ENCODE measurements at regions not wholly inside any gene's neighbourhood (a gene's known extent, or its start where the extent isn't known, plus 50 kb on each side); places are given as distances from the start of the nearest gene placed in this dataset.
"Not testable (repeated sequence)": the region's sequence is repeated elsewhere in the genome, so short reads cannot be mapped to it uniquely, and the experiment has no call there.

GRCh38 chr6:118367314-118367713 lies 180.8 kb upstream of the PLN start:
- DNase-seq (no peak), ATAC-seq (no peak)
- intact Hi-C loops (cut with DNase I) = no loop called here

- intact Hi-C loops (cut with DNase I) = loop anchor here in 1 of 2 donors (5.0 kb wide), 3 partner anchors 63 to 137 kb away; no protein-coding TSS in a partner anchor
- ATAC-seq = peak; percentile 45 to 84
- no peak for DNase-seq
Measured at GRCh38 chr6:118370722-118371121, 177.4 kb upstream of the PLN start.

- intact Hi-C loops (cut with DNase I) = loop anchor here in 1 of 2 donors (5.0 kb wide), 3 partner anchors 65 to 135 kb away; no protein-coding TSS in a partner anchor
- ATAC-seq (peak in 1 of 2 donors; percentile 37), DNase-seq (no peak)
Measured at GRCh38 chr6:118371955-118372354, 176.1 kb upstream of the PLN start.

GRCh38 chr6:118372413-118372812 lies 175.7 kb upstream of the PLN start:
- intact Hi-C loops (cut with DNase I) = loop anchor here in 1 of 2 donors (5.0 kb wide), 3 partner anchors 65 to 135 kb away; no protein-coding TSS in a partner anchor
- peak; percentile 61 for DNase-seq

GRCh38 chr6:118377711-118378414 lies 170.2 kb upstream of the PLN start:
- ATAC-seq (peak; percentile 82 to 96), DNase-seq (peak; percentile 55)
- intact Hi-C loops (cut with DNase I) = no loop called here

More at GRCh38 chr6:118372413-118372812, 175.7 kb upstream of the PLN start:
- peak; percentile 91 to 92 for ATAC-seq

GRCh38 chr6:118380620-118381019 lies 167.5 kb upstream of the PLN start:
- ATAC-seq; DNase-seq; intact Hi-C loops (cut with DNase I): not testable (repeated sequence)

GRCh38 chr6:118382126-118382525 lies 166.0 kb upstream of the PLN start:
- intact Hi-C loops (cut with DNase I) = no loop called here
- no peak for ATAC-seq
- DNase-seq = no peak

- DNase-seq = no peak
- intact Hi-C loops (cut with DNase I) = no loop called here
Measured at GRCh38 chr6:118383924-118384323, 164.2 kb upstream of the PLN start.

GRCh38 chr6:118386975-118387374 lies 161.1 kb upstream of the PLN start:
- ATAC-seq = no peak
- DNase-seq = no peak
- intact Hi-C loops (cut with DNase I) = no loop called here

More at GRCh38 chr6:118383924-118384323, 164.2 kb upstream of the PLN start:
- no peak for ATAC-seq

- intact Hi-C loops (cut with DNase I) = no loop called here
- DNase-seq (no peak), ATAC-seq (no peak)
Measured at GRCh38 chr6:118387921-118388701, 160.0 kb upstream of the PLN start.

GRCh38 chr6:118391086-118391485 lies 157.0 kb upstream of the PLN start:
- intact Hi-C loops (cut with DNase I) = no loop called here
- DNase-seq (no peak), ATAC-seq (no peak)

GRCh38 chr6:118394106-118394505 lies 154.0 kb upstream of the PLN start:
- no peak for ATAC-seq
- intact Hi-C loops (cut with DNase I) = no loop called here
- DNase-seq = no peak

GRCh38 chr6:118396969-118397368 lies 151.1 kb upstream of the PLN start:
- ATAC-seq (no peak), DNase-seq (no peak)
- intact Hi-C loops (cut with DNase I) = no loop called here

GRCh38 chr6:118397671-118398465 lies 150.2 kb upstream of the PLN start:
- no peak for DNase-seq
- intact Hi-C loops (cut with DNase I) = no loop called here
- peak in 1 of 2 donors; percentile 67 for ATAC-seq

GRCh38 chr6:118400098-118400497 lies 148.0 kb upstream of the PLN start:
- intact Hi-C loops (cut with DNase I) = no loop called here
- ATAC-seq (no peak), DNase-seq (no peak)

GRCh38 chr6:118400582-118400981 lies 147.5 kb upstream of the PLN start:
- intact Hi-C loops (cut with DNase I) = no loop called here
- ATAC-seq (no peak), DNase-seq (no peak)

GRCh38 chr6:118401325-118401975 lies 146.6 kb upstream of the PLN start:
- DNase-seq (no peak), ATAC-seq (no peak)
- intact Hi-C loops (cut with DNase I) = no loop called here

GRCh38 chr6:118403036-118403435 lies 145.1 kb upstream of the PLN start:
- DNase-seq (no peak), ATAC-seq (no peak)
- intact Hi-C loops (cut with DNase I) = no loop called here

GRCh38 chr6:118408863-118409262 lies 139.2 kb upstream of the PLN start:
- DNase-seq (no peak), ATAC-seq (no peak)
- intact Hi-C loops (cut with DNase I) = no loop called here
